Stimulated activated CD8-positive, alpha-beta memory T cell treated with anti-CD3 and anti-CD28 coated beads, Interleukin-15, amount 100 ng/mL, for 1 hour (primary cell): ENCODE measurements at regions not wholly inside any gene's neighbourhood (a gene's known extent, or its start where the extent isn't known, plus 50 kb on each side); places are given as distances from the start of the nearest gene placed in this dataset.

ENCODE experiments used
- DNase-seq: peaks from one replicate; pipeline ENCODE4 v3.0.0-alpha.2; 2020; ENCODE audit warnings: low read depth

- DNase-seq: no peak
These were observed 142.5 kb upstream of the RTL1 start for GRCh38 chr14:101046071-101046470.

GRCh38 chr14:101047326-101047725 lies 143.8 kb upstream of the RTL1 start:
- no peak for DNase-seq

- DNase-seq: no peak
These were observed 145.2 kb upstream of the RTL1 start for GRCh38 chr14:101048766-101049165.

- no peak for DNase-seq
These were observed 146.0 kb upstream of the RTL1 start for GRCh38 chr14:101049511-101049910.

DNA sequence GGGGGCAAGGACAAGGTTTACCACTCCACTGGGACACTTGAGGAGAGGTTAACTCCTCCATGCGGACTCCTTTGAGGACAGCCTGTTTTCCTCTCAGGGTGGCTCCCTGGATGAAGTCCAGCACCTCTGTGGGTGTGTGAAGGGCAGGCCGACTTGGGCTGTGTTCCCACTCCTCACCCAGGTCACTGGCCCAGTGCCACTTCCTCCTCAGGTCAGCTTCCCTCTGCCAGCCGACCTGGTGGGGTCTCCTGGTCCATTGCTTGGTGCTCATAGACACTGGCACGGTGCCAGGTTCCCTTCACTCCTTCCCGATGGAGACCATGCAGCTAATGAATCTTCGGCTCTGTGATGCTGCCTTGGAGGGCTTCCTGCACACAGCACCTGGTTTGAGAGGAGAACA lies 146.4 kb upstream of the RTL1 start:
- DNase-seq: no peak

- no peak for DNase-seq
These were observed 147.5 kb upstream of the RTL1 start for GRCh38 chr14:101050901-101051490.

DNA sequence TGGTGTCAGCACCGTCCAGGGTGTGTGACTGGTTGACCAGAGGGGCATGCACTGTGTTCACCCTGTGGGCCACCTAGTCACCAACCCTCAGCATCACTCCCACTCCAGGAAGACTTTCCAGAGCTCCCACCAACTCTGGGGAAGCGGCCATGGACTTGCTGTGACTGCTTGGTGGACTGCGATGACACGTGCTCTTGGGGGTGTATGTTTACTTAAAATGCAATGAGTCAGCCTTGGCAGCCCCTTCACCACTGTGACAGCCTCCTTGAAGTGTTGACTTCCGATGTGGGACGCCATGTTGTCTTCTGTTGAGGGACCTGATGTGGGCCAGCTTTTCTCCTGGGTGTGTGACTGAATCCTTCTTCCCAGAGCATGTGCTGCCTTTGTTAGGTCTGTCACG lies 151.1 kb upstream of the RTL1 start:
- DNase-seq: no peak

DNA sequence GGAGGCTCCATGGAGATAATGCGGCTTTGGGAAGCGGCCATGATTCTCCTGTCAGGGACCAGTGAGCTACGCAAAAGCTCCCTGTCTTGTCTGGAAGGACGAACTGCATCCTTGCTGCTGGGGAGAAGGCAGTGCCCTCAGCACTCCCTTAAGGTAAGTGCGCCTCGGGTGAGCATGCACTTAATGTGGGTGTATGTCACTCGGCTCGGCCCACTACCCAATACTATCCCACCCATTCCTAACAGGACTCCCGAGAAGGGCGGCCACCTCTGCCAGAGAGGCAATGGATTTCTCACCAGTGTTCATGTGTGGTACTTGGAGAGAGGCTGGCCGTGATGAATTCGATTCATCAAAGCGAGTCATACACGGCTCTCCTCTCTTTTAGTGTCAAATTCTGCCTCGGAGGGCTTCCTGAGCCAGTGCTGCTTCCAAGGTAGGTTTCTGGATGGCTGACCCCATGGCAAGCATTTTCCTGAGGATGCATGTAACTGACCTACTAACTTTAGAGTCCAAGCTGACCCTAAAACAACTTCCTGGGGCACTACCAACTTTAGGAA lies 151.7 kb upstream of the RTL1 start:
- no peak for DNase-seq

DNA sequence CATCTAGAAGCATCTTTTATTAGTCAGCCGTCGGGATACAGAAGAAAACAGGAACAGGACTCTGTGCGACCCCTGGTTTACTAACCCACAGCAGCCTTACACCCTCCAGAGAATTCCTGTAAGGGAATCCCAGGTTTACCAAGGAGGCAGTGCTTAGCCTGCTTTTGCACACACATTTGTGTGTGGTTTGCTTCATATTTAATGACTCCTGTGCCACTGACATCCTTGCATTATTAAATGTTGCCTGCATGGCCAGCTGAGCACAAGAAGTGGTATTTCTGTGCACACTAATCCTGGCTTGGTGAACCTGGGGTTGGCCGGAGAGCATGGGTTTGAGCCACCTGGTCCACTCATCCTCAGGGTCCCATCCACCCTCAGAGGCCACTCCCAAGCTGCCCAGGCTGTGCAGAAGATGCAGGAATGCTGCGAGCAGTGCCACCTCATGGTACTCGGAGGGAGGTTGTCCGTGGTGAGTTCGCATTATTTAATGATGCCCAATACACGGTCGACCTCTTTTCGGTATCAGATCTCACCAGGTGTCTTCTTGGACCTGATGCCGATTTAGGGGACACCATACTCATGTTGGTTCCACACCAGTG lies 152.4 kb upstream of the RTL1 start:
- DNase-seq: no peak

DNA sequence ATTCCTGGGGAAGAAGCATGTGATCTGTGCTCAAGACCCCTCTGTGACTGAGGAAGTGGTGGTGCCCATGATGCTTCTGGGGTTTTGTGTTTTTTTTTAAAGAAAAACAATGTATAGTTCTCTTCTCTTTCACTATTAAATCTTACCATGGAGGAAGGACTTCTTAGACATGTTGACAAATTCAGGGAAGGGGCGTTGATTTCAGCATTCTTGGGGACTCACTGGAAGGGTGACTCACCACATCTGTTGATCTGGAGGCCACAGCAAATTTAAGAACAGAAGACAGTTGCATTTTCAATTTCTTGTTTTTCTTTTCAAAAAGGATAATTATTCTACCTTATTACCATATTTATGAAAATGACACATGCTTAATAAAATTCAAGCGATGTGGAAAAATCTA lies 152.9 kb upstream of the RTL1 start:
- no peak for DNase-seq

GRCh38 chr14:101057394-101057793 lies 153.9 kb upstream of the RTL1 start:
- no peak for DNase-seq

GRCh38 chr14:101058571-101058970 lies 155.0 kb upstream of the RTL1 start:
- no peak for DNase-seq

- DNase-seq: no peak
These were observed 156.7 kb upstream of the RTL1 start for GRCh38 chr14:101060171-101060601.

- DNase-seq: no peak
These were observed 158.0 kb upstream of the RTL1 start for GRCh38 chr14:101061411-101062064.

DNA sequence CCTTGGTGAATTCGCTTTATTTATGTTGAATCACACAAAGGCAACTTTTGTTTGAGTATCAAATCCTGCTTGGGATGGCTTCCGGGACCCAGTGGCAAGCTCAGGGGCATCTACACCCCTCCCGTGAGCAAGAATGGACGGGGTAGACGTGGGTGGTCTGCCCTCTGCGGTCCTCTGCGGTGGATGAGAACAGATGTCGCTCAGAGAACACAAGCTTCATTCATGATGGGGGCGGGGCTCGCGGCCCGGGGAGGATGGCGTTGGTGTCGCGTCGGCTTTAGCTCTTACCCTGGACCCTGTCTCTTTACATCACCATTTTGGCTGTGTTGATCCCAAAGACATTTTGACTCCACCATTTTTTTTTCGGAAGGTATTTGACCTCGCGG lies 158.5 kb upstream of the RTL1 start:
- DNase-seq: no peak

DNA sequence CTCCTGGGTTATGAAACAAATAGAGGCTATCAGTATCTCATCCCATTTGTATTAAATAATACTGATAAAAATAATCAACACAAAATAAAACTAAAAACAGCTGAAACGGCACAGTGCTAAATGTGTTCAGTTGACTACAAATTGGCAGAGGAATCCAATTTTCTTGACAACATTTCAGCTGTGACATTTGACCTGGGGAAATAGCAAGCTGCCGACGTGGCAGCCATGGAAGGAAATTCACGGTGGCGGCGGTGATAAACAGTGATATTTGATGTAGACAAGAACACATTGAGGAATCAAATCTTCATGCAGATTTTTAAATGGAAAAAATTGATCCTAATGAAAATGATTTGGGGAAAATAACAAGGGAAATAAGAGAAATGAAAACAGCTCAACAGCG lies 159.1 kb upstream of the RTL1 start:
- DNase-seq: no peak

- DNase-seq: no peak
These were observed 159.6 kb upstream of the RTL1 start for GRCh38 chr14:101063121-101063520.

GRCh38 chr14:101064121-101064661 lies 160.7 kb upstream of the RTL1 start:
- DNase-seq: no peak

DNA sequence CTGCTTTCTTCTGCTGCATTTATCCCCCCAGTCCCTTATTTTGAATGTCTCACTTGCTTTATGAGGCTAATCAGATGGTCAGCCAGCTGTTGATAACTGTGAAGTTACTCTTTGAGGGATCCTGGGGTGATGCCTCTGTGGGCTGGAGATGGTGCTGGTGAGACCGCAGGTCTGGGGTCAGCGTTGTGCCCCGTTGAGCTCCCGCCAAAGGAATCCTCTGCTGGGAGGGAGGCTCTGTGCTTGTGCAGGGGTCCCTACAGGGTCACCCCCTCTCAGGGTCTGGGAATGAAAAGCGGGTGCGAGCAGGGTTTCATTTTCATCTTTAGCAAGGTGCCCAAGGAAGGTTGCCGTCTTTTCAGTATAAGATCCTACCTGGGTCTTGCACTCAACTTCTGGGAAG lies 161.2 kb upstream of the RTL1 start:
- DNase-seq: no peak

DNA sequence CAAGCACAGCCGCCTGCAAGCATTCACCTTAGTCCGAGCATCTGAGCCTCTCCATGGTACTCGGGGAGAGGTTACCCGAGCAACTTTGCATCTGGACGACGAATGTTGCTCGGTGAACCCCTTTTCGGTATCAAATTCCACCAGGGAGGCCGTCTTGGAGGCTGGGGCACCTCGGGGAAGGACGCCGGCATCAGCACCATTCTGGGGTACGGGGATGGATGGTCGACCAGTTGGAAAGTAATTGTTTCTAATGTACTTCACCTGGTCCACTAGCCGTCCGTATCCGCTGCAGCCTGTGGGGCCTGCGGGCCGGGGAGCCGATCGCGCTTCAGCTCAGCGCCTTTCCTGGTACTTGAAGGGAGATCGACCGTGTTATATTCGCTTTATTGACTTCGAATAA lies 161.7 kb upstream of the RTL1 start:
- no peak for DNase-seq

- DNase-seq: no peak
These were observed 162.5 kb upstream of the RTL1 start for GRCh38 chr14:101065696-101066694.
